Kidney (tissue), 13 donors: ENCODE measurements at regions not wholly inside any gene's neighbourhood (a gene's known extent, or its start where the extent isn't known, plus 50 kb on each side); places are given as distances from the start of the nearest gene placed in this dataset.

Source experiments
- DNase-seq, 5 donors: peaks; one replicate each; pipeline ENCODE4 v3.0.0-alpha.2; 2013 to 2020
- FAIRE-seq: peaks from 2 replicates; lab custom pipeline; 2012; peaks lifted over from hg19 to GRCh38; lab: Jason Lieb, UNC
- H3K27ac ChIP-seq, 2 donors: one replicate each; pipeline ENCODE4 v1.7.0; 2013; ENCODE audit warnings: low read depth in 2 of 2, low read length in 2 of 2, inconsistent platforms in 1 of 2
- H3K27me3 ChIP-seq: one replicate; pipeline ENCODE4 v1.7.1; 2013; ENCODE audit warnings: low read length, inconsistent platforms; ENCODE audit not compliant: control insufficient read depth, insufficient read depth
- H3K36me3 ChIP-seq, 3 donors: one replicate each; pipeline versions ENCODE4 v1.7.0 to v1.7.1; 2013; ENCODE audit warnings: low read length in 3 of 3, control low read depth in 1 of 3, inconsistent platforms in 1 of 3; ENCODE audit not compliant: insufficient read depth in 3 of 3, control insufficient read depth in 2 of 3
- H3K4me1 ChIP-seq, 3 donors: one replicate each; pipeline versions ENCODE4 v1.7.0 to v1.7.1; 2013; ENCODE audit warnings: low read length in 3 of 3, inconsistent platforms in 1 of 3, low read depth in 1 of 3; ENCODE audit not compliant: control insufficient read depth in 2 of 3, insufficient read depth in 2 of 3
- H3K4me3 ChIP-seq, 3 donors: one replicate each; pipeline versions ENCODE4 v1.7.0 to v1.8.1; 2013; ENCODE audit warnings: low read length in 3 of 3, control low read depth in 1 of 3, inconsistent platforms in 1 of 3
- H3K9ac ChIP-seq, 3 donors: one replicate each; pipeline versions ENCODE4 v1.7.0 to v1.7.1; 2013; ENCODE audit warnings: low read length in 3 of 3, control low read depth in 1 of 3, inconsistent platforms in 1 of 3
- H3K9me3 ChIP-seq, 3 donors: one replicate each; pipeline versions ENCODE4 v1.7.0 to v1.7.1; 2013; ENCODE audit warnings: low read length in 3 of 3, control low read depth in 1 of 3, inconsistent platforms in 1 of 3; ENCODE audit not compliant: control insufficient read depth in 2 of 3, insufficient read depth in 1 of 3
- intact Hi-C: fragments of 100-400 bp; cut with DNase I; formaldehyde crosslinking; loops from one replicate; pipeline ENCODE4 v1.11.1; 2022
- TF ChIP-seq, protein P1 (sequence below): IDR thresholded peaks from 3 replicates; pipeline ENCODE4 v1.5.1; 2012; ENCODE audit warnings: mild to moderate bottlenecking, moderate library complexity, borderline replicate concordance; ENCODE audit not compliant: insufficient read depth; ENCODE audit errors: extremely low read depth
- donor health status: control.
- donor health status: control.
- donor health status: control.
- donor health status: control.
- donor health status: control.
- donor health status: DM: yes; HTN: yes; CAD: no.
- donor health status: Normal renal cell carcinoma (clear cell type).

DNA sequence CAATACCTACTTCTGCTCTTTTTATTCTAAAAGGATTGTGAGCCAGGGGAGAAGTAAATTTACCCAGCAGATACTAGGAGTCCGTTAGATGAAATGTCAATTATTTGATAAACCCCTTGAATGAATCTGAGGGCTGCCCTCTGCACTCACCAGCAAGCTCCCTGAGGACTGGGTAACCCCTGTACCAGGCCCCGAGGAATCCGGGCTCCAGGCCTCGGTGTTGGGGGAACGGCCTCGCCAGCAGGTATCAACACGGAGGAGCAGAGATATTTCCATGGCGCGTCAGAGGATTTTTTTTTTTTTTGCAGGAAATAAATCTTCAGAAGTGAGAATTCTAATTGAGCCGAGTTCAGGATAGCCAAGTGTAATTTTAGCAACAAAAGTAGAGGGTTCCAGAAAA is 1408.8 kb downstream of the BRD1 start:
- no peaks in the 10 kb centered on the region for H3K27me3 ChIP-seq
- no peak overlapping the region for H3K4me3 ChIP-seq
- intact Hi-C loops = no loop called here
- no peak for DNase-seq
- TF ChIP-seq, protein P1, sequence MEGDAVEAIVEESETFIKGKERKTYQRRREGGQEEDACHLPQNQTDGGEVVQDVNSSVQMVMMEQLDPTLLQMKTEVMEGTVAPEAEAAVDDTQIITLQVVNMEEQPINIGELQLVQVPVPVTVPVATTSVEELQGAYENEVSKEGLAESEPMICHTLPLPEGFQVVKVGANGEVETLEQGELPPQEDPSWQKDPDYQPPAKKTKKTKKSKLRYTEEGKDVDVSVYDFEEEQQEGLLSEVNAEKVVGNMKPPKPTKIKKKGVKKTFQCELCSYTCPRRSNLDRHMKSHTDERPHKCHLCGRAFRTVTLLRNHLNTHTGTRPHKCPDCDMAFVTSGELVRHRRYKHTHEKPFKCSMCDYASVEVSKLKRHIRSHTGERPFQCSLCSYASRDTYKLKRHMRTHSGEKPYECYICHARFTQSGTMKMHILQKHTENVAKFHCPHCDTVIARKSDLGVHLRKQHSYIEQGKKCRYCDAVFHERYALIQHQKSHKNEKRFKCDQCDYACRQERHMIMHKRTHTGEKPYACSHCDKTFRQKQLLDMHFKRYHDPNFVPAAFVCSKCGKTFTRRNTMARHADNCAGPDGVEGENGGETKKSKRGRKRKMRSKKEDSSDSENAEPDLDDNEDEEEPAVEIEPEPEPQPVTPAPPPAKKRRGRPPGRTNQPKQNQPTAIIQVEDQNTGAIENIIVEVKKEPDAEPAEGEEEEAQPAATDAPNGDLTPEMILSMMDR = no peak
- no peaks in the 10 kb centered on the region for H3K4me1 ChIP-seq
- no peak for FAIRE-seq
- H3K27ac ChIP-seq = no peak overlapping the region
- no peaks in the 10 kb centered on the region for H3K36me3 ChIP-seq
- H3K9me3 ChIP-seq = no peaks in the 10 kb centered on the region
- no peak overlapping the region for H3K9ac ChIP-seq

DNA sequence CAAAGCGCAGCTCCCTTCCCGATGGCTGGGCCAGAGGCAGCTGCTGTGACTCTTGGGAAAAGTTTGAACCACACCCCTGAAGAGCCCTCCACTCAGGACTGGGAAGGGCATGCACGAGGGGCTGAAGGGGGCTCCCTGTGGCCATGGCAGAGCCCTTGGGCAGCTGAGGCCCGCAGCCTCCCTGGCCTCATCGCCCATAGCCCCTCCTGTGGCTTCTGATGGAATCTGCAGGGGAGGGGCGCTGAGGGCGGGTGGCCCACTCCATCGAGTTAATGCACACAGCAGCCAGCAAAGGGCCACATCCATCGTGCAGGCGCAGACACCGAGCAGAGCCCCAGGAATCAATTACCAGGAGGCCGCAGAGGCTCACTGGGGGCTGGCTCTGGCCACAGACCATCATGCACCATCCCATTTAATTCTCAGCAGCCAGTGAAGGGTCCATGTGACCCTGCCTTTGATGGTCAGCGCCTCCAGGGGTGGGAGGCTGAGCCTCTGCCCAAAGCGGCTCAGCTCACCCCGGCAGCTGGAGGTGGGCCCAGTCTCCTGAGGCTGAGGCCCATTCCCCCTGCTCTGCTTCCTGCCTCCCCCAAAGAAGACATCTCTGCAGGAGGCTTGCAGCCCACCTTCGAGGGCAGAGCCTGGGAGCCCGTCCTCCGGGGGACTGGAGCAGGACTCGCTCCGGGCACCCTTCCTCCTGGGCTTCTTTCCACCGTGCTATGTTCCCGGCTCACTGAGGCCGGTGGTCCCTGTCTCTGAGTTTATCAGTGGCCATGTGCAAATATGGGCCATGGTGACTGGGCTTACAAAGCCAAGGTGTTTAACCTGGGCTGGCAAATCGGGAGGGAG is 1410.2 kb downstream of the BRD1 start:
- Histone ChIP-seq H3K4me1 (no peaks in the 10 kb centered on the region), H3K27me3 (no peaks in the 10 kb centered on the region), H3K9ac (no peak overlapping the region), H3K27ac (no peak overlapping the region), H3K4me3 (no peak overlapping the region), H3K36me3 (no peaks in the 10 kb centered on the region), H3K9me3 (no peaks in the 10 kb centered on the region)
- TF ChIP-seq, protein P1 = no peak
- FAIRE-seq (no peak), DNase-seq (peak in 1 of 5 donors; percentile 63)
- intact Hi-C loops = no loop called here

DNA sequence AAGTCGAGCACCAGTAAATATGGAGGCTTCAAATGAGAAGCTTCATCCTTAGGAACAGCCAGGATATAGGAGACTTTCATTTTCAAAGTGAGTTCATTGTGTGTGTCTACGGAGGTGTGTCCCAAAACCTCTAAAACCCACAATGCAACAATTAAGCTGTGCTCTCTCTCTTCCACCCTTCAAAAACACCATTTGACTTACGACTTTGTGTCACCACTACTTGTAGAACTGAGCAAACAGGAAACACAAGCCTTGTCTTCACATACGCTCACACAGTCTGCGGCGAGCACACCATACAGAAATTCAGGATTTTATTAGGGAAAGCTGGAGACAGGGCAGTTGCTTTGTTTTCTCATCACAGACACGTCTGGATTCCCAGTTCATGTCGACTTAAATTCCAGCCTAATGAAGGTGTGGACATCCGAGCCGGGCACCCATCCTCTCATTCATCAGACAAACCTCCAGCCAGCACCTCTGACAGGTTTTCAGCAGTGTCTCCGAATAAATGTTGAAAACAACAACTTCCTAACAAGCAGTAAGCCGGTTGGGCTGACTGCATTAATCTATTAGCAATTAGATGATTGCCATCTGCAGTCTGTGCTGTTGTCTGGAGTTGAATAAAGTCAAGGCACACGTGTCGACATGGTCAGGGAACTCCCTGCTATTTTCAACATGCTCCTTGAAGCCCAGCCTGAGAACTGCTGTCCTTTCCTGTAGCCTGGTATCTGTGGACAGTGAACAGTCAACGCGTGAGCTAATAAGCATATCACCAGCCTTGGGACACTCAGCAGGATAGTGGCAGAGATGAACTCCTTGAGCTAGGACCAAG is 1411.1 kb downstream of the BRD1 start:
- no peaks in the 10 kb centered on the region for H3K36me3 ChIP-seq
- no peaks in the 10 kb centered on the region for H3K27me3 ChIP-seq
- no peak overlapping the region for H3K9ac ChIP-seq
- peak in 2 of 5 donors; percentile 28 to 55 for DNase-seq
- no peaks in the 10 kb centered on the region for H3K4me1 ChIP-seq
- no peak for FAIRE-seq
- no peak overlapping the region for H3K27ac ChIP-seq
- intact Hi-C loops = no loop called here
- no peaks in the 10 kb centered on the region for H3K9me3 ChIP-seq
- TF ChIP-seq, protein P1 = no peak
- no peak overlapping the region for H3K4me3 ChIP-seq
